Stimulated activated CD4-positive, alpha-beta T cell treated with anti-CD3 and anti-CD28 coated beads, TNF-alpha, amount 100 ng/mL, for 24 hours (primary cell): ENCODE measurements at regions not wholly inside any gene's neighbourhood (a gene's known extent, or its start where the extent isn't known, plus 50 kb on each side); places are given as distances from the start of the nearest gene placed in this dataset.
"Not testable (repeated sequence)": the region's sequence is repeated elsewhere in the genome, so short reads cannot be mapped to it uniquely, and the experiment has no call there.

Source experiments
- DNase-seq, 3 experiments: peaks; one replicate each; pipeline ENCODE4 v3.0.0-alpha.2; 2020; ENCODE audit warnings: low read depth in 3 of 3

GRCh38 chr12:24510581-24511125, 438.2 kb downstream of the BCAT1 start:
- DNase-seq: no peak

DNA sequence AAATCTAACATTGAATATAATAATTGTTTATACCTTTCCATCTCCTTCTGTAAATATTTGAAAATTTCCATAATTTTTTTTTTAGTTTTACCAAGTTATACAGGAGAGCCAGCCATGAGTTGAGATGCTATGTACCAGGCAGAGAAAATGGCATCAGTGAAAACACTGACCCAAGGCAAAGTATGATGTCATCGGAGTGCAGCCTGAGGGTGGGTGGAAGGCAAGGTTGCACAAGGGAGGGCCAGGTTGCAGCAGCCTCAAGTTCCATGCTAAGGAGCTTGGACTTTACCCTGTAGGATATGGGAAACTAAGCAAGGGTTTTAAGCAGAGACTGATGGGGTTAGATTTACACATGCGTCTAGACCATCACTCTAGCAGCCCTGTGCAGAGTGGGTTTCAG, 441.1 kb downstream of the BCAT1 start:
- DNase-seq: no peak

DNA sequence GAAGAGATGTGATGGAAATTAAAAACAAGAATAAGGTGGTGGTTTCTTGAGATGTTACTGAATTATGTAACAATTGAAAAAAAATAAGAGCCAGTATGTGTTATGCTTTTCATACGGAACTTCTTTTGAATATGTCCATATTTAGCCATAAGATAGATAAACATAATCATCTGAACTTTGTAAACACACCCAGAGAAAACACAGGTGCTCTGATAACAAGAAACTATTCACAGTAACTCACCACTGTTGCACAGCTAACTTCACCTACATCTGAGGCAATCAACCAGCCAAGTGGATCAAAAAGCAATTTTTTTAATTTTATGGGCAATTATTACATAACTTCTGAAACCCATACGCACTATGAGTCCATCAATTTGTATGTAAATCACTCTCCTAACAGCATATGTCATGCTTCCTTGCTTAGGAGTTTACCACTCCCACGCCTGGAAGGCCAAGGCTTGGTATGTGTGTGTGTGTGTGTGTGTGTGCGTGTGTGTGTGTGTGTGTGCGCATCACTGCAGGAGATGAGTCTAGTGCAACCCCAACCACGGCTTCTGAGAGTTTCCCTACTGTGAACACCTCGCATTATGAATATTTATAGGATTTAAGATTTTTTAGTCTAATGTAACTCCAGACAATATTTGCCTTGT, 443.4 kb downstream of the BCAT1 start:
- DNase-seq: no peak

GRCh38 chr12:24503477-24503876, 445.4 kb downstream of the BCAT1 start:
- DNase-seq: not testable (repeated sequence)

DNA sequence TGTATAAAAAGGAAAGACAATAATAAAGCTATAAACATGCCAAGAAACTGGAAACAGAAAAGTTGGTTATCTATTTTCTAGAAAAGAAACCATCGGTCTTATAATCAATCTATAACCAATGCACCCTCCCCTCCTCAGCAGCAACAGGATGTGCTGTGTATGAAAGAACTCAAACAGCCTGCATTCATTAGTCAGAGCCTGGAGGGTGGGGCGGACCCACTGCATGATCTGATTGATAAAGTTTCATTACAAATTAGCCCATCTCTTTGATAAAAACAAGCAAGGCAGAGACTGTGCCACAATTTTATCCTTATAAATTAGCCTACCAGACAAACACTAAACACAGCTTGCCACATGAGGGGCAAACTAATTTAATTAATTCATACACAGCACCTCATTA, 448.1 kb downstream of the BCAT1 start:
- no peak for DNase-seq

DNA sequence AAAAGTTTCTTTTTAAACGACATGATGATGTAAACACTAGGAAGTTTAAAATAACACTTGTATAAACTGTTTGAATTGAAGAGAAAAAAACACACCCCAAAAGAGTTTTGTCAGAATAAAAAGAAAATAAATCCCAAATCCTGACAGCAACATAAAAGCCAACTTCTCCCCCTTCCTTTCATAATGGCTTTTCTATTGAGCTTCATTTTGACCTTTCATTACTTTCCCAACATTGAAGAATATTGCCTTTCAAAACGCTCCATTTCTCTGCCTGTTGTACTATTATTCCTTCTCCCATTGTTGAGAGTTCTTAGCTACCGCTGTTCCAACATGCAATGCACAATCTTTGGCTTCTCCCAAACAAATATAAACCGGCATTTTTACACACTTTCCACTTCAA, 448.5 kb downstream of the BCAT1 start:
- DNase-seq: no peak

DNA sequence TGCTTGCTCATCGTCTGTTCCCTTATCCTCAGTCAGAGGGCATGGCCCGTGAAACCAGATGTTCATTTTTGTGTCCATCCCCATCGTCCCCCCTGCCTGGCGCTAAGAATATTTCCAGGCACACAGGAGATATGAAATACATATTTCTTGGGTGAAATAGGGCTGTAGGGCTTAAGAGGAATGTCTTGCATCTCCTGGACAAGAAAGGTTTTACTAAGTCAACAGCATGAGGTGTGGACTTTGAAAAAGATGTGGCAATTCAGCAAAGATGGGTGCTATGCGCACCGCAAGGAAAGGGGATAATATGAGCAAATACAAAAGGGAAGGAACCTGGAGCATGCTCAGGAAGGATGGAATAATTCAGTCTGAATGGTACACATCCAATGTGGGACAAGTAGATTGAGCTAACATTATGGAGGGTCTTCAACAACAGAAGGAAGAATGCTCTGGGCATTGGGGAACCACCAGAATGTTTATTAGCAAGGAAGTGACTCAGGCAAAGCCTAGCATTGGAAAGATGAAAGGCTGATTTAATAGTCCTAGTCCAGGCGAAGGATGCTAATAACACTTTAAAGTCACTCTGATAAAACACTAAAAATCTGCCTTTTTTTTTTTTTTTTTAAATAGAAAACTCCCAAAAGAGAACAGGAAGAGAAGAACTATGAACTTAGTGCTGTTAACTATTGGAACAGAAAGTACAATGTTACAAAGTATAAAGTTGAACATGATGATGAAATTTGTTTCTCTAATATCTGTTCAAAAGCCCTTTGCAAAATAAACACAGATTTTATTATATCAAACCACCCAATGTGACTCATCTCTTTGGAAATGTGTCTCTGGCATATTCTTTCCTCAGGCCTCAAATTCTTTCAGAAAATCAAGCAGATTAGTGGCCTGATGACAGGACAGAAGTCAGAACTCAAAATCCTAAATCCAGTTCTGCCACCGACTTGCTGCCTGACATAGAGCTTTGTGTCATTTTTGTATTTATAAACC, 449.5 kb downstream of the BCAT1 start:
- no peak for DNase-seq

DNA sequence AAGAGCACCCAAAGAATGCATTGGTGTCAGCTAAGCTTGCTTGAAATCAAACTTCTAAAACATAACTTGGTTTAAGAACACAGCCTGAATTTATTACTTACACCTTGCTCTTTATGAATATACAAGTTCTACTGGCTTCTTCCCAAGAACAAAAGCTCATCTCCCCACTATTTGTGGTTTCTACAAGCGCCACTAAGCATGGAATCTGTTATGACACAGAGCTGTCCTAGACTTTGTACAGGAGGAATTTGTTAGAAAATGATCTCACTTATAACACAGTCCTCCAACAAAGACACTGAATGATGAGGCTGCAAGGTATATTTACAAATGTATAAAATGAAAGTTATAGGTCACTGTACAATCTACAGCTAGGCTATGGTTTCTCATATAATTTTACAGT, 452.1 kb downstream of the BCAT1 start:
- DNase-seq: no peak

GRCh38 chr12:24494401-24494800, 454.5 kb downstream of the BCAT1 start:
- DNase-seq: no peak

- no peak for DNase-seq
These were observed 456.9 kb downstream of the BCAT1 start for GRCh38 chr12:24491968-24492367.

DNA sequence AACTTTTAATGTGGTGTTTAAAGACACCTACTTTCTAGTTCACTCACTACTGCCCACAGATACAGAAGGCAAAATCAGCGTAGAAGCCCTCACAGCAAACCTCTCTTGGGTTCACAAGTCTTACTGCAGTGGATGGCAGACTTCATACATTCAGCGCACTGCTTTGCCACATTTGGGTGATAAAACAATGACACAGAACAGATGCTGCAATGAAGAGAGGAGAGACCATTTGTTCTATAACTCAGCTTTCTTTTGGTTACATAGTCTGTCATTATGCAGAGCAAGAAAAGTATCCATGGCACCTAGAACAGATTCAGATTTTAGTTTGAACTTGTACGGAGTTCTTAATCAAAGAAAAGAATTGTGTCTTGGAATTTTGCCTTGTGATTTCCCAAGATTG, 459.0 kb downstream of the BCAT1 start:
- DNase-seq: no peak

GRCh38 chr12:24488906-24489619, 459.8 kb downstream of the BCAT1 start:
- DNase-seq: no peak

DNA sequence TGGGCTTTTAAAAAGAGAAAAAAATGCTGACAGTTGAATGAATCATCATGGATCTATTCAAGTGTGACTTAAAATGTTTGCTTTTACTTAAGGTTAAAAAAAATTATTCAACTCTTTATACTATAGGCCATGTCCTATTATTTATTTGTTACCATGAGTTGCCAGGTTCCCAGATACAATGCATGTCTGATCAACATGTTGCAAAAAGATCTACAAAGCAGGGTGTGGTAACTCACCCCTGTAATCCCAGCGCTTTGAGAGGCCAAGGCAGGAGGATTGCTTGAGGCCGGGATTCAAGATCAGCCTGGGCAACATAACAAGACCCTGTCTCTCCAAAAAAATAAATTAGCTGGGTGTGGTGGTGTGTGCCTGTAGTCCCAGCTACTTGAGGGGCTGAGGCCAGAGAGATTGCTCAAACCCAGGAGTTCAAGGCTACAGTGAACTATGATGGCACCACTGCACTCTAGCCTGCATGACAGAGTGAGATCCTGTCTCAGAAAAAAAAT, 460.8 kb downstream of the BCAT1 start:
- DNase-seq: no peak

DNA sequence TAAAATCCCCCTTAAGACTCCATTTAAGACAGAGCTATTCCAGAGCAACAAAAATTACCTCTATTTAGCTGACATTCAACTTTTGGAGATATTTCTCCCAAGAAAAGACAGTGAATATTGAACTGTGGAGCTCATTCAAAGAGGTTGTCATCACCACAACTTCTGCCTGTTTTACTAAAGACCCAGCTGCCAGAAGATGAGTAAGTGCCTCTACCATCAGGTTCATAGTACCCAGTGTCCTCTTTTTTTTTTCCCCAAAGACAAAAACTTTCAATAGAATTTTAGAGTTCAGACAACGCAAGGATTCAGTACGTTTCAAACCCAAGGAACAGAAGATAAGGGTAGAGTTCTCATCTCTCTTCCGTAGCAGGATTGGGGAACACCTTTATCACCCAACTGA, 461.3 kb downstream of the BCAT1 start:
- DNase-seq: no peak

DNA sequence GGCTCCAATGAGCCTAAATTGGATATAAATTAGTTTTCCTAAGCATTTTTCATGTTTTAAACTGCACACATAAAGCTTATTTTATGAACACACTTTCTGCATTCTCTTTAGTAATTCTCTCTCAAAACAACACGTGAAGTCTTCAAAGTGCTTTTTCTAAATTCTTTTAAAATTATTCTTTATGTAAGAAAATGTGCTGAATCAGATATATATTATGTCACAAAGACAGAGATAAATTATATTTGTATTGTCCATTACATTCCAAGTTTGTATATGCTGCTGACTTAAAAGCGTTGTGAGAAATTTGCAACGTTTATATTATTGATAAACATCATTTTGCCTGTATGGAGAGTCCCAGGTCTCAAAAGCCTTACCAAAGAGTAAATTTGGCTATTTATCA, 465.2 kb downstream of the BCAT1 start:
- DNase-seq: no peak

- no peak for DNase-seq
These were observed 465.9 kb downstream of the BCAT1 start for GRCh38 chr12:24482882-24483604.

DNA sequence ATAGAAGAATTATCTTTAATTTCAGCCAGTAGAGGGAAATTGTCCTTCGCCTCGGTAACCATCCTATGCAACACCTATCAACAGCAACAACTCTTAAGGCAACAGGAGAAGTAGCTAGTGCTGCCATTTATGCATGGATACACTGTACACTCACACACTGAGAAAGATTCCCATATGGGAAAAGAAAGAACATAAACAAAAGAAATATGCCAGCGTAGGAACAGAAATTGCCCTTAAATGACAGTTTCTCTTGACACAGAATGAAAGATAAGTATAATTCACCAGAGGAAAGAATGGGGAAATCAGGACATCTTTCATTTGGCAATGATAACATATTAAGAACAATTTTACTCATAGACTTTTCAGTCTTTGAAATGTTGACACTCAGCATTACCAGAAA, 466.9 kb downstream of the BCAT1 start:
- no peak for DNase-seq

- no peak for DNase-seq
These were observed 468.0 kb downstream of the BCAT1 start for GRCh38 chr12:24480766-24481449.

- no peak for DNase-seq
These were observed 469.8 kb downstream of the BCAT1 start for GRCh38 chr12:24479131-24479530.

DNA sequence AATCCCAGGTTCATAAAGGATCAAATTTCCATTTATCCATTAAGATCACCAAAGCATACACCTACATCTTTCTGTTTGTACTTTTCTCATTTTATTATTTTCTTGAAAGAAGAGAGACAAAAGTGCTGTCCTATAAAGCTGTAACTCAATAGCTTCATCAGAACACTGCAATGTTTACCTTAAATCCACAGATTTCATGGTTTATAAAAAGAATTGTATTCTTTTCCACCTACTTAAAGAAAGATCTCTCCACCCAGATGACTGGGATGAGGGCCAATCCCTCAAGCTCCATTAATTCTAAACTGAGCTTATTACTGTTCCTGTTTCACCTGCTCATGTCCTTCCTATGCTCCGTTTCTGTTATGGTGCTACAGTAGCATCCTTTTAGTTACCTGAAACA, 470.6 kb downstream of the BCAT1 start:
- no peak for DNase-seq

DNA sequence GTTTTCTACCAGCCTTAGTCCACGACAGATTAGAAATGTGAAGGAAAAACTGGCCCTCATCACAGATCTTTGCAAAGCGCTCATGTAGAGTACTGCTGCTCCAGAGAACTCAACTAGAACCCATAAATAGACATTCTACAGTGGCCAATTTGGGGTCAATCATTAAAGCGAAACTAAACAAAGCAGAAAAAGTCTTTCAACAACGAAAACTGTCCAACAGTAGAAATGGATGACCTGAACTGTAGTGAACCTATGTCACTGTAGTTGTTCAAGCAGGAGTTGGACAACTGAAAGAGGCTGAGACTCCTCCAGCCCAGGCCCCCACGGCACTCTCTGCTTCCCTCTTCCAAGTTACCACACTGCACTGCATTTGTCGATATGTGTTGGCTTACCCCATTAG, 472.6 kb downstream of the BCAT1 start:
- DNase-seq: no peak
